Liver (tissue), 7 donors: ENCODE measurements at regions not wholly inside any gene's neighbourhood (a gene's known extent, or its start where the extent isn't known, plus 50 kb on each side); places are given as distances from the start of the nearest gene placed in this dataset.

Experiments used
- DNase-seq: peaks from one replicate; pipeline ENCODE4 v3.0.0-alpha.2; 2017; ENCODE audit warnings: low spot score
- H3K27ac ChIP-seq, 2 donors: one replicate each; pipeline ENCODE4 v1.7.0; 2013; ENCODE audit warnings: inconsistent platforms in 2 of 2, low read length in 2 of 2, control low read depth in 1 of 2, low read depth in 1 of 2, mild to moderate bottlenecking in 1 of 2
- H3K27me3 ChIP-seq, 4 donors: one replicate each; pipeline versions ENCODE4 v1.6.1 to v1.7.0; 2013; ENCODE audit warnings: low read length in 3 of 4, inconsistent platforms in 1 of 4, mild to moderate bottlenecking in 1 of 4, moderate library complexity in 1 of 4; ENCODE audit not compliant: control insufficient read depth in 4 of 4, insufficient read depth in 4 of 4
- H3K36me3 ChIP-seq, 4 donors: one replicate each; pipeline versions ENCODE4 v1.6.1 to v1.7.0; 2013; ENCODE audit warnings: low read length in 3 of 4, mild to moderate bottlenecking in 3 of 4, low read depth in 1 of 4, moderate library complexity in 1 of 4; ENCODE audit not compliant: control insufficient read depth in 4 of 4, insufficient read depth in 3 of 4
- H3K4me1 ChIP-seq, 4 donors: one replicate each; pipeline versions ENCODE4 v1.6.1 to v1.7.0; 2013; ENCODE audit warnings: low read length in 3 of 4, mild to moderate bottlenecking in 3 of 4, moderate library complexity in 1 of 4; ENCODE audit not compliant: control insufficient read depth in 4 of 4, insufficient read depth in 4 of 4
- H3K4me3 ChIP-seq, 3 donors: one replicate each; pipeline versions ENCODE4 v1.6.1 to v1.7.0; 2013; ENCODE audit warnings: low read length in 3 of 3, control low read depth in 1 of 3, low read depth in 1 of 3, mild to moderate bottlenecking in 1 of 3
- H3K9ac ChIP-seq, 2 donors: one replicate each; pipeline ENCODE4 v1.7.0; 2013; ENCODE audit warnings: low read length in 2 of 2, mild to moderate bottlenecking in 2 of 2, moderate library complexity in 2 of 2, control low read depth in 1 of 2, low read depth in 1 of 2
- H3K9me3 ChIP-seq, 4 donors: one replicate each; pipeline versions ENCODE4 v1.6.1 to v1.7.0; 2013; ENCODE audit warnings: low read length in 3 of 4; ENCODE audit not compliant: control insufficient read depth in 4 of 4
- EGR1 ChIP-seq, 2 donors: IDR thresholded peaks; 2 replicates each; pipeline ENCODE4 v1.6.1; 2016 to 2018; ENCODE audit warnings: antibody characterized with exemption in 2 of 2, low read depth in 2 of 2
- FOXA1 ChIP-seq: IDR thresholded peaks from 2 replicates; pipeline ENCODE4 v1.6.1; 2016; ENCODE audit warnings: antibody characterized with exemption
- GABPA ChIP-seq, 2 donors: IDR thresholded peaks in 1 of 2; conservative IDR thresholded peaks in 1 of 2; 2 replicates each; pipeline ENCODE4 v1.6.1; 2016; ENCODE audit warnings: antibody characterized with exemption in 2 of 2, mild to moderate bottlenecking in 1 of 2, moderate library complexity in 1 of 2
- HNF4G ChIP-seq: IDR thresholded peaks from 2 replicates; pipeline ENCODE4 v1.6.1; 2016; ENCODE audit warnings: antibody characterized with exemption
- MAX ChIP-seq: IDR thresholded peaks from 2 replicates; pipeline ENCODE4 v1.6.1; 2016; ENCODE audit warnings: antibody characterized with exemption
- NR2F2 ChIP-seq: IDR thresholded peaks from 2 replicates; pipeline ENCODE4 v1.6.1; 2016; ENCODE audit warnings: antibody characterized with exemption
- RAD21 ChIP-seq, 2 donors: IDR thresholded peaks; 2 replicates each; pipeline ENCODE4 v1.6.1; 2016; ENCODE audit warnings: antibody characterized with exemption in 2 of 2, mild to moderate bottlenecking in 2 of 2
- REST ChIP-seq: IDR thresholded peaks from 2 replicates; pipeline ENCODE4 v1.6.1; 2016; ENCODE audit warnings: antibody characterized with exemption, mild to moderate bottlenecking
- SP1 ChIP-seq: IDR thresholded peaks from 2 replicates; pipeline ENCODE4 v1.6.1; 2018; ENCODE audit warnings: antibody characterized with exemption, mild to moderate bottlenecking
- TAF1 ChIP-seq: conservative IDR thresholded peaks from 2 replicates; pipeline ENCODE4 v1.6.1; 2016; ENCODE audit warnings: antibody characterized with exemption, mild to moderate bottlenecking
- YY1 ChIP-seq: IDR thresholded peaks from 2 replicates; pipeline ENCODE4 v1.6.1; 2016; ENCODE audit warnings: antibody characterized with exemption, mild to moderate bottlenecking
- ZBTB33 ChIP-seq: IDR thresholded peaks from 2 replicates; pipeline ENCODE4 v1.6.1; 2016; ENCODE audit warnings: antibody characterized with exemption
- WGBS: extraction: QIAGEN DNeasy Blood & Tissue Kit; methylation state at CpG from one replicate; pipeline ENCODE4 v1.1.7; 2013; 5-methylcytosine and 5-hydroxymethylcytosine counted together
- donor health status: healthy.
- donor health status: healthy.
- donor health status: healthy.
- donor health status: healthy.

GRCh38 chr1:221449194-221449593, 292.7 kb downstream of the DUSP10 start:
- 78% methylated on average over 2 of the region's 2 CpGs for WGBS
- no peak overlapping the region for H3K4me3 ChIP-seq
- H3K27me3 ChIP-seq: no peaks in the 10 kb centered on the region
- H3K36me3 ChIP-seq: no peaks in the 10 kb centered on the region
- no peak for DNase-seq
- H3K27ac ChIP-seq: no peak overlapping the region
- no peak overlapping the region for H3K9ac ChIP-seq
- TF ChIP-seq HNF4G: no peak
- H3K4me1 ChIP-seq: no peaks in the 10 kb centered on the region
- H3K9me3 ChIP-seq: no peaks in the 10 kb centered on the region

GRCh38 chr1:221449801-221450470, 292.0 kb downstream of the DUSP10 start:
- Histone ChIP-seq H3K9ac (no peak overlapping the region), H3K27me3 (no peaks in the 10 kb centered on the region), H3K27ac (no peak overlapping the region), H3K36me3 (no peaks in the 10 kb centered on the region), H3K4me3 (no peak overlapping the region), H3K9me3 (peaks cover 0 to 2% (median 0%) of the 10 kb centered on the region in 4 donors), H3K4me1 (no peaks in the 10 kb centered on the region)
- TF ChIP-seq FOXA1: no peak
- no peak for TF ChIP-seq HNF4G
- TF ChIP-seq ZBTB33: no peak
- TF ChIP-seq GABPA (IDR thresholded peaks at IDR 0.05 in 1 of 2, conservative IDR thresholded peaks at IDR 0.05 in 1 of 2): no peak
- no peak for TF ChIP-seq TAF1
- TF ChIP-seq RAD21 (IDR thresholded peaks at IDR 0.05): no peak
- WGBS: 78% methylated on average over 3 of the region's 3 CpGs
- DNase-seq: no peak

- 53% methylated on average over 1 of the region's 1 CpG for WGBS
- peaks cover 0 to 2% (median 0%) of the 10 kb centered on the region in 4 donors for H3K9me3 ChIP-seq
- TF ChIP-seq YY1 (no peak), GABPA (IDR thresholded peaks at IDR 0.05 in 1 of 2, conservative IDR thresholded peaks at IDR 0.05 in 1 of 2) (no peak), FOXA1 (no peak), REST (no peak), RAD21 (IDR thresholded peaks at IDR 0.05) (no peak), MAX (no peak), SP1 (no peak), EGR1 (IDR thresholded peaks at IDR 0.05; ENCODE audit: low read depth in 2 of 2) (no peak), NR2F2 (no peak), HNF4G (no peak)
- H3K27ac ChIP-seq: no peak overlapping the region
- H3K36me3 ChIP-seq: no peaks in the 10 kb centered on the region
- H3K9ac ChIP-seq: no peak overlapping the region
- no peak for DNase-seq
- H3K4me3 ChIP-seq: no peak overlapping the region
- H3K4me1 ChIP-seq: no peaks in the 10 kb centered on the region
- H3K27me3 ChIP-seq: no peaks in the 10 kb centered on the region
Measured at GRCh38 chr1:221451741-221452140, 290.1 kb downstream of the DUSP10 start.
